HCT116 (cell line): ENCODE measurements at regions not wholly inside any gene's neighbourhood (a gene's known extent, or its start where the extent isn't known, plus 50 kb on each side); places are given as distances from the start of the nearest gene placed in this dataset.

Source experiments
- ATAC-seq: fragments of 200-7000 bp; cut with Tn5 transposase; 2 replicates; pipeline ENCODE4 v1.9.1; 2020; ENCODE audit warnings: mild to moderate bottlenecking, moderate library complexity
- BruUV-seq: library from RNA; stranded (reverse); fragments of 400-500 nt; replicated peaks from 2 replicates; lab custom pipeline; 2021; lab: Mats Ljungman, UMichigan
- CTCF ChIA-PET: fragments of 300-600 bp; sonication (Branson Sonifier 250); formaldehyde crosslinking; loops from one replicate; lab custom pipeline; 2021; ENCODE audit warnings: antibody characterized with exemption; lab: Charles Lee
- POLR2A ChIA-PET: fragments of 300-600, 350-600 bp; sonication (Branson Sonifier 250); formaldehyde crosslinking; loops from one replicate; lab custom pipeline; 2021; ENCODE audit warnings: antibody characterized with exemption; lab: Charles Lee
- RAD21 ChIA-PET, 2 experiments: fragments of 300-600 bp; sonication (Branson Sonifier 250); formaldehyde crosslinking; loops; one replicate each; lab custom pipeline; 2023; ENCODE audit warnings: low total read pairs in 2 of 2; ENCODE audit not compliant: uncharacterized antibody in 2 of 2, unreplicated experiment in 2 of 2, low non-redundant PET in 1 of 2; lab: Charles Lee
- DNase-seq: peaks from one replicate; pipeline ENCODE4 v3.0.0-alpha.2; 2010; ENCODE audit warnings: low read depth, low spot score
- H2AFZ ChIP-seq: fragments of 200-600 bp; shearing (Covaris generic), sonication (generic); 2 replicates; pipeline ENCODE4 v1.6.1; 2017; ENCODE audit warnings: low read depth, mixed run types, mixed read lengths, antibody characterized with exemption, low read length; ENCODE audit not compliant: poor library complexity, severe bottlenecking
- H3K27ac ChIP-seq: 2 replicates; pipeline ENCODE4 v1.5.1; 2012; ENCODE audit warnings: low read depth, low read length
- H3K27me3 ChIP-seq: fragments of 200-600 bp; sonication (generic); 2 replicates; pipeline ENCODE4 v1.6.1; 2016; ENCODE audit warnings: mixed run types, low read length, mixed read lengths; ENCODE audit not compliant: insufficient read depth
- H3K36me3 ChIP-seq, 2 experiments: fragments of 200-500 bp in 1 of 2; fragments of 200-600 bp in 1 of 2; sonication (Bioruptor generic) in 1 of 2; sonication (generic) in 1 of 2; 2 replicates each; pipeline versions ENCODE4 v1.5.1 to v1.6.1; 2014 to 2016; ENCODE audit warnings: low read length in 2 of 2, inconsistent platforms in 1 of 2, mixed read lengths in 1 of 2, mixed run types in 1 of 2; ENCODE audit not compliant: insufficient read depth in 2 of 2, control insufficient read depth in 1 of 2
- H3K4me1 ChIP-seq, 2 experiments: fragments of 200-600 bp in 1 of 2; sonication (generic) in 1 of 2; 2 replicates each; pipeline versions ENCODE4 v1.5.1 to v1.6.1; 2012 to 2017; ENCODE audit warnings: low read length in 2 of 2, inconsistent platforms in 1 of 2, mild to moderate bottlenecking in 1 of 2, mixed read lengths in 1 of 2, mixed run types in 1 of 2, moderate library complexity in 1 of 2; ENCODE audit not compliant: insufficient read depth in 2 of 2, control insufficient read depth in 1 of 2
- H3K4me2 ChIP-seq: fragments of 200-600 bp; sonication (generic); 2 replicates; pipeline ENCODE4 v1.6.1; 2017; ENCODE audit warnings: mixed run types, low read length, mixed read lengths
- H3K4me3 ChIP-seq, 2 experiments: fragments of 200-600 bp in 1 of 2; sonication (generic) in 1 of 2; replicated peaks in 1 of 2; 2 replicates each; pipeline ENCODE4 v1.5.1; 2011 to 2016; ENCODE audit warnings: low read length in 2 of 2, control low read depth in 1 of 2, low read depth in 1 of 2, mild to moderate bottlenecking in 1 of 2, mixed read lengths in 1 of 2, mixed run types in 1 of 2
- H3K79me2 ChIP-seq: fragments of 200-600 bp; sonication (generic); 2 replicates; pipeline ENCODE4 v1.6.1; 2017; ENCODE audit warnings: mild to moderate bottlenecking, mixed run types, low read length, moderate library complexity, mixed read lengths; ENCODE audit not compliant: insufficient read depth
- H3K9ac ChIP-seq: fragments of 200-600 bp; sonication (generic); 2 replicates; pipeline ENCODE4 v1.6.1; 2016; ENCODE audit warnings: low read length, mixed read lengths
- H3K9me2 ChIP-seq: fragments of 200-600 bp; sonication (generic), shearing (Covaris generic); 2 replicates; pipeline ENCODE4 v1.6.1; 2017; ENCODE audit warnings: mixed run types, mild to moderate bottlenecking, moderate library complexity; ENCODE audit not compliant: insufficient read depth
- H3K9me3 ChIP-seq, 2 experiments: fragments of 200-500 bp in 1 of 2; fragments of 200-600 bp in 1 of 2; sonication (Bioruptor generic) in 1 of 2; sonication (generic) in 1 of 2; 2 replicates each; pipeline ENCODE4 v1.6.1; 2014 to 2017; ENCODE audit warnings: low read length in 2 of 2, mixed read lengths in 2 of 2, inconsistent platforms in 1 of 2, low read depth in 1 of 2, mild to moderate bottlenecking in 1 of 2, mixed run types in 1 of 2, moderate library complexity in 1 of 2; ENCODE audit not compliant: control insufficient read depth in 1 of 2, insufficient read depth in 1 of 2
- H4K20me1 ChIP-seq: fragments of 200-600 bp; sonication (generic), shearing (Covaris generic); 2 replicates; pipeline ENCODE4 v1.6.1; 2017; ENCODE audit warnings: mixed run types, mild to moderate bottlenecking, moderate library complexity; ENCODE audit not compliant: insufficient read depth
- ELF1 ChIP-seq: IDR thresholded peaks from 2 replicates; pipeline ENCODE4 v1.6.1; 2012; ENCODE audit warnings: low read depth, borderline replicate concordance
- FOSL1 ChIP-seq: IDR thresholded peaks from 2 replicates; pipeline ENCODE4 v1.6.1; 2012; ENCODE audit warnings: low read depth
- SP1 ChIP-seq: IDR thresholded peaks from 2 replicates; pipeline ENCODE4 v1.6.1; 2012; ENCODE audit warnings: low read depth
- TCF7L2 ChIP-seq: IDR thresholded peaks from 2 replicates; pipeline ENCODE4 v1.7.0; 2011; ENCODE audit warnings: borderline replicate concordance, inconsistent platforms; ENCODE audit not compliant: insufficient read depth, insufficient read length; ENCODE audit errors: extremely low read depth
- ZNF274 ChIP-seq: fragments of 200-500 bp; sonication (Bioruptor generic); IDR thresholded peaks from 2 replicates; pipeline ENCODE4 v1.6.1; 2014; ENCODE audit warnings: mild to moderate bottlenecking, low read depth, low read length, inconsistent platforms
- intact Hi-C: fragments of 100-400 bp; cut with micrococcal nuclease; formaldehyde crosslinking; loops from 2 replicates; pipeline ENCODE4 v1.10.0; 2022
- TF ChIP-seq, protein P1 (sequence below): IDR thresholded peaks from 2 replicates; pipeline ENCODE4 v1.6.1; 2012; ENCODE audit warnings: low read depth

DNA sequence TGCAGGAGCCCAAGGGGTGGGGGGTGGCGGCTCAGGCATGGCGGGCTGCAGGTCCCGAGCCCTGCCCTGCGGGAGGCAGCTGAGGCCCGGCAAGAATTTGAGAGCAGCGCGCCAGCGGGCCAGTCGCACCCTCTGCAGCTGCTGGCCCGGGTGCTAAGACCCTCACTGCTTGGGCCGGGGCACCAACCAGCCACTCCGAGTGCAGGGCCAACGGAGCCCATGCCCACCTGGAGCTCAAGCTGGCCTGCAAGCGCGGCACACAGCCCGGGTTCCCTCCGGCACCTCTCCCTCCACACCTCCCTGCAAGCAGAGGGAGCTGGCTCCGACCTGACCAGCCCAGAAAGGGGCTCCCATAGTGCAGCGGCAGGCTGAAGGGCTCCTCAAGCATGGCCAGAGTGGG lies 758.2 kb upstream of the INTU start:
- Histone ChIP-seq H3K9ac (no peak overlapping the region), H4K20me1 (no peaks in the 10 kb centered on the region), H3K27me3 (no peaks in the 10 kb centered on the region), H3K27ac (no peak overlapping the region), H3K79me2 (no peaks in the 10 kb centered on the region), H3K4me1 (no peaks in the 10 kb centered on the region), H3K9me2 (no peaks in the 10 kb centered on the region), H2AFZ (no peak overlapping the region), H3K9me3 (no peaks in the 10 kb centered on the region), H3K4me3 (no peak overlapping the region), H3K4me2 (no peak overlapping the region), H3K36me3 (no peaks in the 10 kb centered on the region)
- ChIA-PET CTCF (no interaction called here), RAD21 (no interaction called here), POLR2A (no interaction called here)
- intact Hi-C loops, result no loop called here
- DNase-seq (no peak), ATAC-seq (no peak)
- no TSS peak for BruUV-seq
- TF ChIP-seq TCF7L2 (no peak), FOSL1 (no peak), ELF1 (no peak), SP1 (no peak)
- TF ChIP-seq, protein P1, sequence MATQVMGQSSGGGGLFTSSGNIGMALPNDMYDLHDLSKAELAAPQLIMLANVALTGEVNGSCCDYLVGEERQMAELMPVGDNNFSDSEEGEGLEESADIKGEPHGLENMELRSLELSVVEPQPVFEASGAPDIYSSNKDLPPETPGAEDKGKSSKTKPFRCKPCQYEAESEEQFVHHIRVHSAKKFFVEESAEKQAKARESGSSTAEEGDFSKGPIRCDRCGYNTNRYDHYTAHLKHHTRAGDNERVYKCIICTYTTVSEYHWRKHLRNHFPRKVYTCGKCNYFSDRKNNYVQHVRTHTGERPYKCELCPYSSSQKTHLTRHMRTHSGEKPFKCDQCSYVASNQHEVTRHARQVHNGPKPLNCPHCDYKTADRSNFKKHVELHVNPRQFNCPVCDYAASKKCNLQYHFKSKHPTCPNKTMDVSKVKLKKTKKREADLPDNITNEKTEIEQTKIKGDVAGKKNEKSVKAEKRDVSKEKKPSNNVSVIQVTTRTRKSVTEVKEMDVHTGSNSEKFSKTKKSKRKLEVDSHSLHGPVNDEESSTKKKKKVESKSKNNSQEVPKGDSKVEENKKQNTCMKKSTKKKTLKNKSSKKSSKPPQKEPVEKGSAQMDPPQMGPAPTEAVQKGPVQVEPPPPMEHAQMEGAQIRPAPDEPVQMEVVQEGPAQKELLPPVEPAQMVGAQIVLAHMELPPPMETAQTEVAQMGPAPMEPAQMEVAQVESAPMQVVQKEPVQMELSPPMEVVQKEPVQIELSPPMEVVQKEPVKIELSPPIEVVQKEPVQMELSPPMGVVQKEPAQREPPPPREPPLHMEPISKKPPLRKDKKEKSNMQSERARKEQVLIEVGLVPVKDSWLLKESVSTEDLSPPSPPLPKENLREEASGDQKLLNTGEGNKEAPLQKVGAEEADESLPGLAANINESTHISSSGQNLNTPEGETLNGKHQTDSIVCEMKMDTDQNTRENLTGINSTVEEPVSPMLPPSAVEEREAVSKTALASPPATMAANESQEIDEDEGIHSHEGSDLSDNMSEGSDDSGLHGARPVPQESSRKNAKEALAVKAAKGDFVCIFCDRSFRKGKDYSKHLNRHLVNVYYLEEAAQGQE, result no peak

DNA sequence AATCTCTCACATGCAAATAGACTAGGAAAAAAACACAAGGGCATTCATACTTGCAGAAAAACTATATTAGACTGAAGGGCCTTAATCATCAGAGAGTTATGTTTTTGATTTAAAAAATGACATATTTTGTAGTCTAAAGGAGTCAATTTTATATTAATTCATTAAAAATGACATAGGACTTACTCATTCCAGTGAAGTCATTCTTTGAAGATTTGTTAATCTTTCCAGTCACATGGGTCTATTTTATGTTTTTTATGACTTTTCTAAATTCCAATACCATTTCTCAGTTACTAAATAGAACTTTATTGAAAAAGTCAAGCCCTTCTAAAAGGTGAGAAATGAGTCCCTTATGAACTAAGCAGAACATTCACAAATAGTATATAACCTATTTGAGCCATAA lies 743.8 kb upstream of the INTU start:
- no TSS peak for BruUV-seq
- RAD21 ChIA-PET, result no interaction called here
- CTCF ChIA-PET, result no interaction called here

More for the DNA sequence above, 743.8 kb upstream of the INTU start:
- no peak for DNase-seq
- Histone ChIP-seq H3K9me2 (no peaks in the 10 kb centered on the region), H3K36me3 (no peaks in the 10 kb centered on the region), H3K9ac (no peak overlapping the region), H3K4me1 (0 out of 4 replicates have a peak, but pooled peaks cover 0 to 5% of the 10 kb centered on the region in 2 experiments), H3K27ac (no peak overlapping the region), H3K27me3 (no peaks in the 10 kb centered on the region), H3K79me2 (no peaks in the 10 kb centered on the region), H3K4me2 (no peak overlapping the region), H3K9me3 (no peaks in the 10 kb centered on the region), H3K4me3 (no peak overlapping the region), H2AFZ (no peak overlapping the region), H4K20me1 (no peaks in the 10 kb centered on the region)
- intact Hi-C loops, result no loop called here
- POLR2A ChIA-PET, result no interaction called here
- no peak for ATAC-seq
- TF ChIP-seq ZNF274 (no peak), FOSL1 (peak; percentile 32; the same call in 1 of the 2 replicates)
